Neural cell (in vitro differentiated cells): ENCODE measurements at regions not wholly inside any gene's neighbourhood (a gene's known extent, or its start where the extent isn't known, plus 50 kb on each side); places are given as distances from the start of the nearest gene placed in this dataset.
"Not testable (repeated sequence)": the region's sequence is repeated elsewhere in the genome, so short reads cannot be mapped to it uniquely, and the experiment has no call there.

Experiments used
- H2AFZ ChIP-seq: fragments of 200-600, 300-800 bp; sonication (generic), shearing (Covaris generic); 2 replicates; pipeline ENCODE4 v1.6.0; 2014; ENCODE audit warnings: low read depth, mild to moderate bottlenecking, antibody characterized with exemption, low read length, moderate library complexity
- H3F3A ChIP-seq: fragments of 200-600 bp; shearing (Covaris generic); 2 replicates; pipeline ENCODE4 v1.6.1; 2016; ENCODE audit warnings: mild to moderate bottlenecking, moderate library complexity, mixed read lengths, antibody characterized with exemption, low read length; ENCODE audit not compliant: insufficient read depth, poor library complexity, severe bottlenecking
- H3K27ac ChIP-seq: fragments of 200-600, 300-800 bp; sonication (generic), shearing (Covaris generic); 2 replicates; pipeline ENCODE4 v1.5.1; 2014; ENCODE audit warnings: mild to moderate bottlenecking, low read length, moderate library complexity
- H3K27me3 ChIP-seq: fragments of 300-800, 200-600 bp; sonication (generic), shearing (Covaris generic); 2 replicates; pipeline ENCODE4 v1.6.0; 2014; ENCODE audit warnings: mild to moderate bottlenecking, low read depth, low read length, moderate library complexity; ENCODE audit not compliant: insufficient read depth
- H3K36me3 ChIP-seq: fragments of 300-800, 200-600 bp; sonication (generic), shearing (Covaris generic); 2 replicates; pipeline ENCODE4 v1.5.1; 2014; ENCODE audit warnings: mild to moderate bottlenecking, antibody characterized with exemption, low read length, moderate library complexity; ENCODE audit not compliant: insufficient read depth
- H3K4me2 ChIP-seq: fragments of 300-800, 200-600 bp; sonication (generic), shearing (Covaris generic); 2 replicates; pipeline ENCODE4 v1.6.0; 2014; ENCODE audit warnings: mild to moderate bottlenecking, low read length
- H3K4me3 ChIP-seq: fragments of 300-800, 200-600 bp; sonication (generic), shearing (Covaris generic); 2 replicates; pipeline ENCODE4 v1.5.1; 2014; ENCODE audit warnings: mild to moderate bottlenecking, low read length, moderate library complexity
- H3K79me2 ChIP-seq: fragments of 200-600 bp; shearing (Covaris generic); replicated peaks from 2 replicates; pipeline ENCODE4 v1.6.0; 2014; ENCODE audit warnings: mild to moderate bottlenecking, low read length, moderate library complexity; ENCODE audit not compliant: insufficient read depth
- H3K9ac ChIP-seq: fragments of 300-800, 200-600 bp; sonication (generic), shearing (Covaris generic); 2 replicates; pipeline ENCODE4 v1.6.1; 2016; ENCODE audit warnings: mild to moderate bottlenecking, low read length, mixed read lengths
- H3K9me2 ChIP-seq: fragments of 200-600 bp; shearing (Covaris generic); 2 replicates; pipeline ENCODE4 v1.6.1; 2016; ENCODE audit warnings: mild to moderate bottlenecking, low read length, mixed read lengths; ENCODE audit not compliant: insufficient read depth
- H3K9me3 ChIP-seq: fragments of 200-600, 300-800 bp; sonication (generic), shearing (Covaris generic); 2 replicates; pipeline ENCODE4 v1.6.1; 2016; ENCODE audit warnings: mild to moderate bottlenecking, mixed run types, low read length, moderate library complexity, mixed read lengths
- H4K20me1 ChIP-seq: fragments of 200-600 bp; shearing (Covaris generic); 2 replicates; pipeline ENCODE4 v1.6.1; 2016; ENCODE audit warnings: mild to moderate bottlenecking, mixed run types; ENCODE audit not compliant: insufficient read depth
- EP300 ChIP-seq: fragments of 450-650 bp; conservative IDR thresholded peaks from 2 replicates; pipeline ENCODE4 v1.6.1; 2014; ENCODE audit warnings: antibody characterized with exemption, mild to moderate bottlenecking, moderate library complexity; ENCODE audit not compliant: poor library complexity, severe bottlenecking
- EZH2 ChIP-seq: fragments of 200-600, 300-800 bp; shearing (Covaris generic), sonication (generic); IDR thresholded peaks from 2 replicates; pipeline ENCODE4 v1.6.1; 2014; ENCODE audit warnings: antibody characterized with exemption, low read length, borderline replicate concordance, mild to moderate bottlenecking; ENCODE audit not compliant: insufficient read depth, poor library complexity, severe bottlenecking
- MXI1 ChIP-seq: fragments of 450-650 bp; conservative IDR thresholded peaks from 2 replicates; pipeline ENCODE4 v1.6.1; 2014; ENCODE audit warnings: antibody characterized with exemption, mild to moderate bottlenecking; ENCODE audit not compliant: poor library complexity, severe bottlenecking
- POLR2AphosphoS5 ChIP-seq: IDR thresholded peaks from 2 replicates; pipeline ENCODE4 v1.6.1; 2012
- RAD21 ChIP-seq: fragments of 450-650 bp; conservative IDR thresholded peaks from 2 replicates; pipeline ENCODE4 v1.6.1; 2014; ENCODE audit warnings: antibody characterized with exemption, mild to moderate bottlenecking, moderate library complexity
- SMC3 ChIP-seq: fragments of 450-650 bp; conservative IDR thresholded peaks from 2 replicates; pipeline ENCODE4 v1.6.1; 2014; ENCODE audit warnings: antibody characterized with exemption, mild to moderate bottlenecking, moderate library complexity; ENCODE audit not compliant: poor library complexity
- TAF1 ChIP-seq: IDR thresholded peaks from 2 replicates; pipeline ENCODE4 v1.6.1; 2012; ENCODE audit warnings: low read depth
- TF ChIP-seq, protein P1 (sequence below): IDR thresholded peaks from 2 replicates; pipeline ENCODE4 v1.6.1; 2012; ENCODE audit warnings: borderline replicate concordance
- TF ChIP-seq, protein P2 (sequence below): fragments of 450-650 bp; IDR thresholded peaks from 2 replicates; pipeline ENCODE4 v1.5.1; 2014; ENCODE audit warnings: antibody characterized with exemption, mild to moderate bottlenecking, moderate library complexity; ENCODE audit not compliant: poor library complexity, severe bottlenecking

DNA sequence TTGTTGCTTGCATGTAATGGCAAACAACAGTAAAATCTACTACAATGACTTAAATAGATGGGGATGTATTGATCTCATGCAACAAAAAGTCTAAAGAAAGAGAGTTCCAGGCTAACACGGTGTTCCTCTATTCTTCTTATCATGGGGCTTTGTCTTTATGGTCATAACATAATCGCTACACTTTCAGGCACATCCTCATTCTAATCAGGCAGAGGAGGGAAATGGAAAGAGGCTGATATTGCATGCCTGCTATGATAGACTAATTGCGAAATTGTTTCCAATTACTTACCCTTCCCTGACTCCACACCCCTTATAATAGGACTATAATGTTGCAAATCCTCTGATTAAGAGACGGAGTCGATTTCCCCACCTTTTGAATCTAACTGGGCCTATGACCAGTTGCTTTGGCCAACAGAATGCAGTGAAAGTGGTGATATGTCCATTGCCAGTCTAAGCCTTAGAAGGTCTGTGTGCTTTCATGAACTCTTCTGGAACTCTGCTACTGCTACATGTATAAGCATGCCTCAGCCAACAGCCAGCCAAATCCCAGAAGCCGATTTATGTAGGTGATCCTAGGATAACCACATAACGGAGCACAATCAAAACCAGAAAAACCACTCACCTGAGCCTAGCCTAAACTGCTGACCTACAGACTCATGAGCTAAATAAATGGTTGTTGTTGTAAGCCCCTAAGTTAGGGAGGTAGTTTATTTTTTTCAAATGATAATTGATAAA, 180.3 kb upstream of the TACR1 start:
- TF ChIP-seq TAF1 (no peak), EZH2 (no peak), SMC3 (no peak), POLR2AphosphoS5 (no peak)
- TF ChIP-seq, protein P1, sequence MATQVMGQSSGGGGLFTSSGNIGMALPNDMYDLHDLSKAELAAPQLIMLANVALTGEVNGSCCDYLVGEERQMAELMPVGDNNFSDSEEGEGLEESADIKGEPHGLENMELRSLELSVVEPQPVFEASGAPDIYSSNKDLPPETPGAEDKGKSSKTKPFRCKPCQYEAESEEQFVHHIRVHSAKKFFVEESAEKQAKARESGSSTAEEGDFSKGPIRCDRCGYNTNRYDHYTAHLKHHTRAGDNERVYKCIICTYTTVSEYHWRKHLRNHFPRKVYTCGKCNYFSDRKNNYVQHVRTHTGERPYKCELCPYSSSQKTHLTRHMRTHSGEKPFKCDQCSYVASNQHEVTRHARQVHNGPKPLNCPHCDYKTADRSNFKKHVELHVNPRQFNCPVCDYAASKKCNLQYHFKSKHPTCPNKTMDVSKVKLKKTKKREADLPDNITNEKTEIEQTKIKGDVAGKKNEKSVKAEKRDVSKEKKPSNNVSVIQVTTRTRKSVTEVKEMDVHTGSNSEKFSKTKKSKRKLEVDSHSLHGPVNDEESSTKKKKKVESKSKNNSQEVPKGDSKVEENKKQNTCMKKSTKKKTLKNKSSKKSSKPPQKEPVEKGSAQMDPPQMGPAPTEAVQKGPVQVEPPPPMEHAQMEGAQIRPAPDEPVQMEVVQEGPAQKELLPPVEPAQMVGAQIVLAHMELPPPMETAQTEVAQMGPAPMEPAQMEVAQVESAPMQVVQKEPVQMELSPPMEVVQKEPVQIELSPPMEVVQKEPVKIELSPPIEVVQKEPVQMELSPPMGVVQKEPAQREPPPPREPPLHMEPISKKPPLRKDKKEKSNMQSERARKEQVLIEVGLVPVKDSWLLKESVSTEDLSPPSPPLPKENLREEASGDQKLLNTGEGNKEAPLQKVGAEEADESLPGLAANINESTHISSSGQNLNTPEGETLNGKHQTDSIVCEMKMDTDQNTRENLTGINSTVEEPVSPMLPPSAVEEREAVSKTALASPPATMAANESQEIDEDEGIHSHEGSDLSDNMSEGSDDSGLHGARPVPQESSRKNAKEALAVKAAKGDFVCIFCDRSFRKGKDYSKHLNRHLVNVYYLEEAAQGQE, result no peak
- Histone ChIP-seq H4K20me1 (no peaks in the 10 kb centered on the region), H3K79me2 (no peaks in the 10 kb centered on the region), H2AFZ (no peak overlapping the region), H3K4me3 (no peak overlapping the region), H3K27ac (no peak overlapping the region), H3K9me3 (no peaks in the 10 kb centered on the region), H3K27me3 (no peaks in the 10 kb centered on the region), H3K9me2 (no peaks in the 10 kb centered on the region), H3K36me3 (no peaks in the 10 kb centered on the region), H3F3A (no peaks in the 10 kb centered on the region), H3K4me2 (no peak overlapping the region), H3K9ac (no peak overlapping the region)

DNA sequence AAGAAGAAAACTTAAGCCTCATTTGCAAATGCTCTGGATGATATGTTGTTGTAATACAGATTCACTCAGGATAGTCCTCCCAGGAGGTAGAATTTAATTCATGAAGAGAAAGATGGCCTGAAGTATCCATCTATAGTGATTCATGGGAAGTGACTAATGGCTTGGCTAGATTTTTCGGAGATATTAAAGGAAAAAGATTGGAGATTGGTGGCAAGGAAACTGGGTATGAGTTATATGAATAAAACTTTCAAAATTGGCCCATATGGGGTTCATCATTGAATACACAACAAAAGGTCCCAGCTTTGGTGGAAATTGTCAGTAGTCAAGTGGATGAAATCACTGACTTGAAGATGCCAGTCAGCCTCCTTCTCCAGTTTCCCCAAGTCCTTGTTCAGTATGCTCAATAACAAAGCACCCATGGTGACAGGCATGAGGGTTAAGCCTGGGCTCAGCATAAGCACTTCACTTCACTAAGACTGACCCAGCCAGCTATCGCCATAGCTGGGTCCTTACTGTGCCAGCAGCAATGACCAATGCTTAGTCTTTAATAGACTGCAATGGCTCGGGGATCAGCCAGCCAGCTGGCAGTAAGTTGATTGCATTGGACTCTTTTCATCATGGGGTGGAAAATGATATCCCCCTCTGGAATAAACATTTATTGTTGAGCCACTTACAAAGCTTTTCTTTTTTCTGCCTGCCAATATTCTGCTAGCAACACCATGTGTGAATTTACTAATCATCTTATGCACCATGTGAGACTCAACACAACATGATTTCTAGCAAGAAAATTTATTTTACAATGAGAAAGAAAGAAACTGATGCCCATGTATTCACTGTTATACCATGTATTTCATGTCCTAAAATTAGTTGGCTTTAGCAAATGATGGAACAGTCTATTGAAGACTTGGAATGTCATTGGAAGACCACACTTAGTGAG, 176.6 kb upstream of the TACR1 start:
- no peak overlapping the region for H3K9ac ChIP-seq
- H2AFZ ChIP-seq, result no peak overlapping the region
- TF ChIP-seq MXI1, result no peak
- TF ChIP-seq EZH2, result no peak
- no peak for TF ChIP-seq SMC3
- no peak for TF ChIP-seq POLR2AphosphoS5
- TF ChIP-seq, protein P1, result no peak
- TF ChIP-seq, protein P2, sequence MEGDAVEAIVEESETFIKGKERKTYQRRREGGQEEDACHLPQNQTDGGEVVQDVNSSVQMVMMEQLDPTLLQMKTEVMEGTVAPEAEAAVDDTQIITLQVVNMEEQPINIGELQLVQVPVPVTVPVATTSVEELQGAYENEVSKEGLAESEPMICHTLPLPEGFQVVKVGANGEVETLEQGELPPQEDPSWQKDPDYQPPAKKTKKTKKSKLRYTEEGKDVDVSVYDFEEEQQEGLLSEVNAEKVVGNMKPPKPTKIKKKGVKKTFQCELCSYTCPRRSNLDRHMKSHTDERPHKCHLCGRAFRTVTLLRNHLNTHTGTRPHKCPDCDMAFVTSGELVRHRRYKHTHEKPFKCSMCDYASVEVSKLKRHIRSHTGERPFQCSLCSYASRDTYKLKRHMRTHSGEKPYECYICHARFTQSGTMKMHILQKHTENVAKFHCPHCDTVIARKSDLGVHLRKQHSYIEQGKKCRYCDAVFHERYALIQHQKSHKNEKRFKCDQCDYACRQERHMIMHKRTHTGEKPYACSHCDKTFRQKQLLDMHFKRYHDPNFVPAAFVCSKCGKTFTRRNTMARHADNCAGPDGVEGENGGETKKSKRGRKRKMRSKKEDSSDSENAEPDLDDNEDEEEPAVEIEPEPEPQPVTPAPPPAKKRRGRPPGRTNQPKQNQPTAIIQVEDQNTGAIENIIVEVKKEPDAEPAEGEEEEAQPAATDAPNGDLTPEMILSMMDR, result no peak
- no peak for TF ChIP-seq TAF1
- TF ChIP-seq EP300, result no peak
- TF ChIP-seq RAD21, result no peak
- H3F3A ChIP-seq, result no peaks in the 10 kb centered on the region
- no peaks in the 10 kb centered on the region for H3K79me2 ChIP-seq
- no peaks in the 10 kb centered on the region for H3K27me3 ChIP-seq
- H3K4me2 ChIP-seq, result no peak overlapping the region
- H3K9me3 ChIP-seq, result no peaks in the 10 kb centered on the region
- H3K27ac ChIP-seq, result no peak overlapping the region
- no peaks in the 10 kb centered on the region for H3K36me3 ChIP-seq
- no peaks in the 10 kb centered on the region for H4K20me1 ChIP-seq
- no peaks in the 10 kb centered on the region for H3K9me2 ChIP-seq
- no peak overlapping the region for H3K4me3 ChIP-seq

DNA sequence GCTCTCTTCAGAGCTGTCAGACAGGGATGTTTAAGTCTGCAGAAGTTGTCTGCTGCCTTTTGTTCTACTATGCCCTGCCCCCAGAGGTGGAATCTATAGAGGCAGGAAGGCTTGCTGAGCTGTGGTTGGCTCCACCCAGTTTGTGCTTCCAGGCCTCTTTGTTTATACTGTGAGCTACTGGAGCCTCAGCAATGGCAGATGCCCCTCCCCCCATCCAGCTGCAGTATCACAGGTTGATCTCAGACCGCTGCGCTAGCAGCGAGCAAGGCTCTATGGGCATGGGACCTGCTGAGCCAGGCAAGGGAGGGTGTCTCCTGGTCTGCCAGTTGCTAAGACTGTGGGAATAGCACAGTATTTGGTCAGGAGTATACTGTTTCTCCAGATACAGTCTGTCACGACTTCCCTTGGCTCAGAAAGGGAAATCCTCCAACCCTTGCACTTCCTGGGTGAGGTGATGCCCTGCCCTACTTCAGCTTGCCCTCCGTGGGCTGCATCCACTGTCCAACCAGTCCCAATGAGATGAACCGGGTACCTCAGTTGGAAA, 175.2 kb upstream of the TACR1 start:
- not testable (repeated sequence) for H3K4me2 ChIP-seq, H3K9me2 ChIP-seq, H3K79me2 ChIP-seq, H3K27ac ChIP-seq, H2AFZ ChIP-seq, H4K20me1 ChIP-seq, H3K4me3 ChIP-seq, H3K27me3 ChIP-seq, H3K36me3 ChIP-seq, H3K9ac ChIP-seq, H3K9me3 ChIP-seq, H3F3A ChIP-seq
